ENCODE measurements at regions not wholly inside any gene's neighbourhood (a gene's known extent, or its start where the extent isn't known, plus 50 kb on each side); places are given as distances from the start of the nearest gene placed in this dataset.
"Not testable (repeated sequence)": the region's sequence is repeated elsewhere in the genome, so short reads cannot be mapped to it uniquely, and the experiment has no call there.

DNA sequence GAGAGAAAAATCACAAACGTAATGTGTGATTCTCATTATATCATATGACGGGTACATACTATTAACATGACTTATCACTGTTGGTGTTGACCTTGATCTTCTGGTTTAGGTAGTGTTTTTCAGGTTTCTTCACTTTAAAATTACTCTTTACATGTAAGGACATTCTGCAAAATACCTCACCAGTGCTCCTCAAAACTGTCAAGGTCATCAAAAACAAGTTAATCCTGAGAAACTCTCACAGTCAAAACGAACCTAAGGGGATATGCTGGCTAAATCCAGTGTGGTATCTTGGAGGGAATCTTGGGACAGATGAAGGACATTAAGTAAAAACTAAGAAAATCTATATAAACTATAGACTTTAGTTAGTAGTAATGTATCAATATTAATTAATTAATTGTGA is 499.8 kb downstream of the IRS1 start:
- TF ChIP-seq PAX5 (IDR thresholded peaks at IDR 0.05; ENCODE audit: insufficient read depth, low read length, severe bottlenecking) = no peak
- no peak for TF ChIP-seq POLR2AphosphoS5 (IDR thresholded peaks at IDR 0.05; ENCODE audit: low read depth, low read length)
- no peak for TF ChIP-seq POLR2A (IDR thresholded peaks at IDR 0.05; ENCODE audit: low read depth, low read length)
- TF ChIP-seq SPI1 (IDR thresholded peaks at IDR 0.05; ENCODE audit: low read depth, low read length) = no peak
- no peak for TF ChIP-seq TAF1 (IDR thresholded peaks at IDR 0.05; ENCODE audit: low read depth, low read length)
- TF ChIP-seq POU2F2 (IDR thresholded peaks at IDR 0.05; ENCODE audit: low read depth, low read length) = no peak
- DNase-seq (ENCODE audit: insufficient read length, low spot score) (no peak), FAIRE-seq (no peak)

DNA sequence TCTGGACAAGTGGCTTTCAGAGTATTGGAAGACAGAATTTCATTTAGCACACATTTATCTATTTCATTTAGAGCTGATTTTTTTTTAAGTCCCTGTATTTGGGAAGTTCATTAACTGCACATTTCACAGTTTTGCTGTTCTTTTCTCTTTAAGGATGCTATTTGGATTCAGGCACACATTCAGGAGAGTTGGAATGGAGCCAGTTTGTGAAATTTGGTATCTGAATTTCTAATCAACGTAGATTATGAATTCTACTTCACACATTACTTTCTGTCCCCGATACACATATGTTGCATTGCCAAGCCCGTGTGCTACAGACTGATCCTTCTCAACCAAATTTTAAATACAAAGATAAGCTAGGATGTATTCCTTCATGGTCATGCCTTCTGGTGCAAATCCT is 503.9 kb downstream of the IRS1 start:
- DNase-seq (ENCODE audit: insufficient read length, low spot score) = no peak

DNA sequence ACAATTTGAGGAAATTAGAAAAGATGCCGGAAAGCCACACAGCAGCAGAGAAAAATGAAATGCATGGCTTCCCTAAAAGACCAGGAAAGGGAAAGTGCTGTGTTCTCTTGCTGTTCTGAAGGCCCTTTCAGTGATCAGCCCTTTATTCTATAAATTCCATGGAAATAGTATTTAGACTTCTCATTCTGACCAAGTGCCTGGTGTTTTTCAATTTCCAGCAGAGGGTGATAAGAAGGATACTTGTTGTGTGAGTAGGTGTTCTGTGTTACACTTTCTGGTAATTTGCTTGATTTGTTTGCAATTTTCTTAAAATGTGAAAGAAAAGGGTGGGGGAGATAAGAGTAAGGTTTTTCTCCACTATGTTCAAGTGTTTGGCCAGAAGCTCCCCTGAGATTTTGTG is 504.5 kb downstream of the IRS1 start:
- FAIRE-seq (no peak), DNase-seq (ENCODE audit: insufficient read length, low spot score) (no peak)
- TF ChIP-seq PAX5 (IDR thresholded peaks at IDR 0.05; ENCODE audit: insufficient read depth, low read length, severe bottlenecking) (no peak), POLR2A (IDR thresholded peaks at IDR 0.05; ENCODE audit: low read depth, low read length) (no peak), SPI1 (IDR thresholded peaks at IDR 0.05; ENCODE audit: low read depth, low read length) (no peak), POLR2AphosphoS5 (IDR thresholded peaks at IDR 0.05; ENCODE audit: low read depth, low read length) (no peak), POU2F2 (IDR thresholded peaks at IDR 0.05; ENCODE audit: low read depth, low read length) (no peak), TAF1 (IDR thresholded peaks at IDR 0.05; ENCODE audit: low read depth, low read length) (no peak)

More for the DNA sequence above, 503.9 kb downstream of the IRS1 start:
- FAIRE-seq = no peak
- no peak for TF ChIP-seq POLR2A (IDR thresholded peaks at IDR 0.05; ENCODE audit: low read depth, low read length)
- TF ChIP-seq POU2F2 (IDR thresholded peaks at IDR 0.05; ENCODE audit: low read depth, low read length) = no peak
- TF ChIP-seq POLR2AphosphoS5 (IDR thresholded peaks at IDR 0.05; ENCODE audit: low read depth, low read length) = no peak
- TF ChIP-seq TAF1 (IDR thresholded peaks at IDR 0.05; ENCODE audit: low read depth, low read length) = no peak
- no peak for TF ChIP-seq SPI1 (IDR thresholded peaks at IDR 0.05; ENCODE audit: low read depth, low read length)
- no peak for TF ChIP-seq PAX5 (IDR thresholded peaks at IDR 0.05; ENCODE audit: insufficient read depth, low read length, severe bottlenecking)

DNA sequence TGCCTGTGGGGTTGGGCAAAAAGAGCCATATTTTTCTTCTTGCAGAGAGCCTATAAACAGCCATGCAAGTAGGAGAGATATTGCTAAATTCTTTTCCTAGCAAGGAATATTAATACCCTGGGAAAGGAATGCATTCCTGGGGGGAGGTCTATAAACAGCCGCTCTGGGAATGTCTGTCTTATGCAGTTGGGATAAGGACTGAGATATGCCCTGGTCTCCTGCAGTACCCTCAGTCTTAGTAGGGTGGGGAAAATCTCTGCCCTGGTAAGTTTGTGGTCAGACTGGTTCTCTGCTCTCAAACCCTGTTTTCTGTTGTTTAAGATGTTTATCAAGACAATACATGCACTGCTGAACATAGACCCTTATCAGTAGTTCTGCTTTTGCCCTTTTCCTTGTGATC is 508.3 kb downstream of the IRS1 start:
- FAIRE-seq; DNase-seq (ENCODE audit: insufficient read length, low spot score): not testable (repeated sequence)

DNA sequence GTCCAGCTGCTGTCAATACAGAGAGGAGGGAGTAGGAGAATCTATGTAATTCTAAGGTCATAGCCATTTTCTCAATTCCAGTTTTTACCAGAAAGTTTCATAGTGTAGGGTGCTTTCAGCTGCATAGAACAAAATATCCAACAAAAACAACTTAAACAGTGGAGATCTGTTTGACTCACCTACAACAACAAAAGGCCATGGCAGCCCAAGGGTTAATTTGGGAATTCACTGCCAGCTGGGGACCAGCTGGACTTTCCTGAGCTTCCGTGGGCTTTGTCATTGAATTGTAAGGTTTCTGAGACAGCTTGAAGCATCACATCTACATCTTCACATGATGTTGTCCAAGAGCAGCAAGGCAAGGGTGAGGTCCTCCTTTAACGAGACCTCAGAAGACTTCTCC is 512.7 kb downstream of the IRS1 start:
- TF ChIP-seq POU2F2 (IDR thresholded peaks at IDR 0.05; ENCODE audit: low read depth, low read length) = no peak
- TF ChIP-seq SPI1 (IDR thresholded peaks at IDR 0.05; ENCODE audit: low read depth, low read length) = no peak
- no peak for TF ChIP-seq PAX5 (IDR thresholded peaks at IDR 0.05; ENCODE audit: insufficient read depth, low read length, severe bottlenecking)
- TF ChIP-seq POLR2AphosphoS5 (IDR thresholded peaks at IDR 0.05; ENCODE audit: low read depth, low read length) = no peak
- no peak for TF ChIP-seq TAF1 (IDR thresholded peaks at IDR 0.05; ENCODE audit: low read depth, low read length)
- no peak for TF ChIP-seq POLR2A (IDR thresholded peaks at IDR 0.05; ENCODE audit: low read depth, low read length)

DNA sequence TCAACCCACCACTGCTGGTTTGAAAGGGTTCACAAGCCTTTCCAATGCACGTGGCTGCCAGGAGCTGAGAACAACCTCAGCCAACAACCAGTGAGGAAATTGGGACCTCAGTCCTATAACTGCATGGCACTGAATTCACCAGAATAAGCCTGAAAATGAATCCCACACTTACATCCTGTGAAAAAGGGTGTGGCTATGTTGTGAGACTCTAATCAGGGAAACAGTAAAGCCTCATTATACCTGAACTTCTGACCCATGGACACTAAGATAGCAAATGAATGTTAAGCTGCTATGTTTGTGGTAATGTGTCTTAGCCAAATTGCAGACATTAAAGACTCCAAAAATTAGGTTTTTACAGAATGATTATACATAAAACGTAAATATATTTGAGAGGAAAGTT is 515.8 kb downstream of the IRS1 start:
- no peak for TF ChIP-seq POU2F2 (IDR thresholded peaks at IDR 0.05; ENCODE audit: low read depth, low read length)
- no peak for TF ChIP-seq SPI1 (IDR thresholded peaks at IDR 0.05; ENCODE audit: low read depth, low read length)
- TF ChIP-seq POLR2AphosphoS5 (IDR thresholded peaks at IDR 0.05; ENCODE audit: low read depth, low read length) = no peak
- no peak for TF ChIP-seq TAF1 (IDR thresholded peaks at IDR 0.05; ENCODE audit: low read depth, low read length)
- no peak for FAIRE-seq
- DNase-seq (ENCODE audit: insufficient read length, low spot score) = no peak

More for the DNA sequence above, 512.7 kb downstream of the IRS1 start:
- no peak for DNase-seq (ENCODE audit: insufficient read length, low spot score)
- FAIRE-seq = no peak

DNA sequence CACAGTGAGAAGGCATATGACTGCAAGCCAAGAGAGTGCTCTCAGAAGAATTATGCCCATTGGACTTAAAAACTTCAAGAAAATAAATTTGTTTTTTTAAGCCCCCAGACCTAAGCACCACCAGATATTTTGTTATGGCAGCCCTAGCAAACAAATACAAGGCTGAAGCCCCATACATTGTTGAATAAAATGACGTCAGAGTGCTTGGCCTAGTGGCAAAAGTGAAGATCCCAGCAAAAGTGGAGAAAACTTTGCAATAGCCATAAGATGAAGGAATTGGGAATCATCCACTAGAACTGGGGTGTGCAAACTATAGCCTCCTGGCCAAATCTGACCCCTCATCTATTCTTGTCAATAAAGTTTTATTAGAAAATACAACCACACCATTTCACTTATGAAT is 517.5 kb downstream of the IRS1 start:
- no peak for FAIRE-seq
- no peak for TF ChIP-seq PAX5 (IDR thresholded peaks at IDR 0.05; ENCODE audit: insufficient read depth, low read length, severe bottlenecking)
- no peak for TF ChIP-seq POLR2AphosphoS5 (IDR thresholded peaks at IDR 0.05; ENCODE audit: low read depth, low read length)
- TF ChIP-seq TAF1 (IDR thresholded peaks at IDR 0.05; ENCODE audit: low read depth, low read length) = no peak
- no peak for TF ChIP-seq POU2F2 (IDR thresholded peaks at IDR 0.05; ENCODE audit: low read depth, low read length)
- TF ChIP-seq POLR2A (IDR thresholded peaks at IDR 0.05; ENCODE audit: low read depth, low read length) = no peak
- TF ChIP-seq SPI1 (IDR thresholded peaks at IDR 0.05; ENCODE audit: low read depth, low read length) = no peak
- DNase-seq (ENCODE audit: insufficient read length, low spot score) = no peak

DNA sequence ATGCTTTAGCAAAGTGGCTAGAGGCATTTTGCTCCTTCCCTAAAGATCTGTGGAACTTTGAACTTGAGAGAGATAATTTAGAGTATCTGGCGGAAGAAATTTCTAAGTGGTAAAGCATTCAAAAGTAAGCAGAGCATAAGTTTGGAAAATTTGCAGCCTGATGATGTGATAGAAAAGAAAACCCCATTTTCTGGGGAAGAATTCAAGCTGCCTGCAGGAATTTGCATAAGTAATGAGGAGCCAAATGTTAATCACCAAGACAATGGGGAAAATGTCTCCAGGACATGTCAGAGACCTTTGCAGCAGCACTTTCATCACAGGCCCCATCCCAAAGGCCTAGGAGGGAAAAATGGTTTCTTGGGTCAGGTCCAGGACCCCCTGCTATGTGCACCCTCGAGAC is 519.5 kb downstream of the IRS1 start:
- FAIRE-seq; DNase-seq (ENCODE audit: insufficient read length, low spot score): not testable (repeated sequence)

DNA sequence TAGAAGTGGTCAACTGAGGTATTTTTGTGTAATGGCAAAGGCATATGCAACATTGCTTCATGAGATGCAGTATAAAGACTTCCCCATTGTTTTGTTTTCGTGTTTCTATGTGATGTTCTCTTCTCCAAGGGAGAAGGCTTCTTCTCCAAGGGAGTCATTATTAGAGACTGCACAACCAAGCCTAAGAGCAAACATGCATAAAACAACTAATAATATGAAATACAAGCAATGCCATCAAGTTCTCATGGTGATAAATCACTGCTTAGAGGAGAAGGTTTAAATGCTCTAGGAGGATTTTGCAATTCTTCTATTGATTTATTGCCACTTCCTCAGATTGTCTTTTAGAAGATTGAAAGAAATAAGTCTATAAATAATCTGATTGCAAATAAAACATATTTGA is 524.4 kb downstream of the IRS1 start:
- TF ChIP-seq POU2F2 (IDR thresholded peaks at IDR 0.05; ENCODE audit: low read depth, low read length) (no peak), PAX5 (IDR thresholded peaks at IDR 0.05; ENCODE audit: insufficient read depth, low read length, severe bottlenecking) (no peak), SPI1 (IDR thresholded peaks at IDR 0.05; ENCODE audit: low read depth, low read length) (no peak), TAF1 (IDR thresholded peaks at IDR 0.05; ENCODE audit: low read depth, low read length) (no peak), POLR2A (IDR thresholded peaks at IDR 0.05; ENCODE audit: low read depth, low read length) (no peak), POLR2AphosphoS5 (IDR thresholded peaks at IDR 0.05; ENCODE audit: low read depth, low read length) (no peak)
- no peak for FAIRE-seq
- no peak for DNase-seq (ENCODE audit: insufficient read length, low spot score)

DNA sequence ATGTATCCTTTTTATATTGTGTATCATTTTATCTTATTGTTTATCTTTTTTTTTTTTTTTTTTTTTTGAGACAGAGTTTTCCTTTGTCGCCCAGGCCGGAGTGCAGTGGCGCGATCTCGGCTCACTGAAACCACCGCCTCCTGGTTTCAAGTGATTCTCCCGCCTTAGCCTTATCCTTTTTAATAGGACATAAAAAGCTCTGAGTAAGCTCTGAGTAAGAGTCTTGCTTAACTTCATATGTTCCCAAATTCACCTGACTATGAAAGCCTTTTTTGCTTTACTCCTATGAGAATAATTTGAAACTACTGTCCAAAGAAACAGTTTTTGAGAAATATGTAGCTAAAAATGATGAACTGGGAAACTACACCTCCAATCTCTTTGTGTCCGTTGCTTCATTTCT is 525.5 kb downstream of the IRS1 start:
- FAIRE-seq = no peak
- TF ChIP-seq POLR2A (IDR thresholded peaks at IDR 0.05; ENCODE audit: low read depth, low read length) (no peak), SPI1 (IDR thresholded peaks at IDR 0.05; ENCODE audit: low read depth, low read length) (no peak), POU2F2 (IDR thresholded peaks at IDR 0.05; ENCODE audit: low read depth, low read length) (no peak), PAX5 (IDR thresholded peaks at IDR 0.05; ENCODE audit: insufficient read depth, low read length, severe bottlenecking) (no peak), TAF1 (IDR thresholded peaks at IDR 0.05; ENCODE audit: low read depth, low read length) (no peak), POLR2AphosphoS5 (IDR thresholded peaks at IDR 0.05; ENCODE audit: low read depth, low read length) (no peak)
- no peak for DNase-seq (ENCODE audit: insufficient read length, low spot score)

DNA sequence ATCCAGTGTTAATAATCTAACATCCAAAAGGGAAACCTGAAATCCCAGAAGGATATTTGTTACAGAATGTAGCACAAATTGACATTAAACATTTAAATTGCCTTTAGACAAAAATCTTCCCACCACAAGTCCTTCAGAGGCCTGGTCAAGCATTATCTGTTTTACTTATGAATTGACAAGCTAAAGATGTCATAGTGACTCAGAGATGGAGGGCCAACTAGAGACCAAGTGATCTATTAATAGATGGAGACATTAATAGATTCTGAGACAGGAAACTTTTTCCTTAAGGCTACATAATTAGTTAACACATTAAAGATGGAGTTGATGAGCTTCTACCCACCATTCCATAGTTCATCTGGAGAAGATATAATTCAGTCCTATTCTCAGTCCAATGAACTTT is 526.2 kb downstream of the IRS1 start:
- FAIRE-seq = no peak
- no peak for DNase-seq (ENCODE audit: insufficient read length, low spot score)
- no peak for TF ChIP-seq PAX5 (IDR thresholded peaks at IDR 0.05; ENCODE audit: insufficient read depth, low read length, severe bottlenecking)
- no peak for TF ChIP-seq POLR2A (IDR thresholded peaks at IDR 0.05; ENCODE audit: low read depth, low read length)
- no peak for TF ChIP-seq SPI1 (IDR thresholded peaks at IDR 0.05; ENCODE audit: low read depth, low read length)
- no peak for TF ChIP-seq POU2F2 (IDR thresholded peaks at IDR 0.05; ENCODE audit: low read depth, low read length)
- TF ChIP-seq TAF1 (IDR thresholded peaks at IDR 0.05; ENCODE audit: low read depth, low read length) = no peak
- TF ChIP-seq POLR2AphosphoS5 (IDR thresholded peaks at IDR 0.05; ENCODE audit: low read depth, low read length) = no peak
